B cell (primary cell): ENCODE measurements at regions not wholly inside any gene's neighbourhood (a gene's known extent, or its start where the extent isn't known, plus 50 kb on each side); places are given as distances from the start of the nearest gene placed in this dataset.

ENCODE experiments used
- ATAC-seq: fragments of 200-7000 bp; cut with Tn5 transposase; one replicate; pipeline ENCODE4 v1.10.0; 2021; ENCODE audit warnings: low read depth, mild to moderate bottlenecking, moderate number of reproducible peaks, moderate library complexity
- CTCF ChIA-PET: fragments of 350-600 bp; sonication (Branson Sonifier 250); formaldehyde crosslinking; loops from one replicate; lab custom pipeline; 2021; ENCODE audit warnings: antibody characterized with exemption, inconsistent platforms; lab: Charles Lee
- POLR2A ChIA-PET: fragments of 350-600 bp; sonication (Branson Sonifier 250); formaldehyde crosslinking; loops from one replicate; lab custom pipeline; 2021; ENCODE audit warnings: antibody characterized with exemption; lab: Charles Lee
- DNase-seq: peaks from one replicate; pipeline ENCODE4 v3.0.0; 2013
- H2AFZ ChIP-seq: 2 replicates; pipeline ENCODE4 v1.6.1; 2012; ENCODE audit warnings: mild to moderate bottlenecking, low read depth, low read length; ENCODE audit not compliant: insufficient read depth, poor library complexity, severe bottlenecking
- H3K27ac ChIP-seq, 2 donors: 1 replicate in 1 of 2; 2 replicates in 1 of 2; pipeline ENCODE4 v1.5.1; 2012 to 2013; ENCODE audit warnings: low read length in 2 of 2, mild to moderate bottlenecking in 2 of 2, moderate library complexity in 1 of 2
- H3K27me3 ChIP-seq, 4 experiments: fragments of 200-600 bp in 1 of 4; sonication (generic) in 1 of 4; replicated peaks in 1 of 4; 1 replicate in 2 of 4; 2 replicates in 2 of 4; pipeline versions ENCODE4 v1.6.1 to v1.7.0; 2013 to 2016; ENCODE audit warnings: low read length in 3 of 4, mild to moderate bottlenecking in 2 of 4, mixed read lengths in 1 of 4, moderate library complexity in 1 of 4; ENCODE audit not compliant: insufficient read depth in 4 of 4, control insufficient read depth in 3 of 4; ENCODE audit errors: control extremely low read depth in 1 of 4
- H3K36me3 ChIP-seq, 2 experiments: replicated peaks in 1 of 2; 1 replicate in 1 of 2; 2 replicates in 1 of 2; pipeline versions ENCODE4 v1.6.1 to v1.7.1; 2013; ENCODE audit warnings: low read length in 1 of 2; ENCODE audit not compliant: insufficient read depth in 2 of 2, control insufficient read depth in 1 of 2; ENCODE audit errors: control extremely low read depth in 1 of 2, extremely low read depth in 1 of 2
- H3K4me1 ChIP-seq, 2 donors: fragments of 200-600 bp in 1 of 2; sonication (generic) in 1 of 2; 1 replicate in 1 of 2; 2 replicates in 1 of 2; pipeline versions ENCODE4 v1.5.1 to v1.6.1; 2013 to 2017; ENCODE audit warnings: low read length in 2 of 2; ENCODE audit not compliant: control insufficient read depth in 2 of 2, insufficient read depth in 2 of 2
- H3K4me2 ChIP-seq: replicated peaks from 2 replicates; pipeline ENCODE3; 2012; ENCODE audit warnings: mild to moderate bottlenecking, low read depth, low read length; ENCODE audit not compliant: poor library complexity, severe bottlenecking
- H3K4me3 ChIP-seq, 5 experiments: fragments of 200-600 bp in 1 of 5; sonication (generic) in 1 of 5; 1 replicate in 3 of 5; 2 replicates in 2 of 5; pipeline versions ENCODE4 v1.5.1 to v1.7.0; 2011 to 2016; ENCODE audit warnings: low read length in 4 of 5, mild to moderate bottlenecking in 4 of 5, low read depth in 2 of 5, control low read depth in 1 of 5, moderate library complexity in 1 of 5; ENCODE audit not compliant: insufficient read depth in 1 of 5; ENCODE audit errors: control extremely low read depth in 1 of 5, extremely low read depth in 1 of 5
- H3K79me2 ChIP-seq: fragments of 200-600 bp; sonication (generic); one replicate; pipeline ENCODE4 v1.6.0; 2016; ENCODE audit warnings: low read length; ENCODE audit not compliant: control insufficient read depth, insufficient read depth
- H3K9ac ChIP-seq: fragments of 200-600 bp; sonication (generic); 2 replicates; pipeline ENCODE4 v1.6.1; 2017; ENCODE audit warnings: mild to moderate bottlenecking, low read length, moderate library complexity
- H3K9me3 ChIP-seq, 3 donors: one replicate each; pipeline versions ENCODE4 v1.6.1 to v1.7.1; 2013; ENCODE audit warnings: low read length in 2 of 3; ENCODE audit not compliant: control insufficient read depth in 2 of 3, insufficient read depth in 1 of 3; ENCODE audit errors: control extremely low read depth in 1 of 3
- H4K20me1 ChIP-seq: 2 replicates; pipeline ENCODE4 v1.6.0; 2012; ENCODE audit warnings: mild to moderate bottlenecking, low read length; ENCODE audit not compliant: insufficient read depth, control insufficient read depth, poor library complexity, severe bottlenecking
- H3K27ac Mint-ChIP-seq: one replicate; pipeline ENCODE4 v1.8.0; 2021; ENCODE audit warnings: mixed read lengths
- H3K27me3 Mint-ChIP-seq: one replicate; pipeline ENCODE4 v1.8.0; 2021; ENCODE audit warnings: mixed read lengths
- H3K4me1 Mint-ChIP-seq: one replicate; pipeline ENCODE4 v1.8.0; 2021; ENCODE audit warnings: mixed read lengths
- H3K4me3 Mint-ChIP-seq: one replicate; pipeline ENCODE4 v1.8.0; 2021; ENCODE audit warnings: mixed read lengths
- H3K9me3 Mint-ChIP-seq: one replicate; pipeline ENCODE4 v1.8.0; 2022; ENCODE audit warnings: mixed read lengths; ENCODE audit not compliant: insufficient read depth
- EZH2 ChIP-seq: IDR thresholded peaks from 2 replicates; pipeline ENCODE4 v1.6.1; 2012; ENCODE audit warnings: borderline replicate concordance, low read depth, mild to moderate bottlenecking, moderate library complexity, low read length; ENCODE audit not compliant: insufficient read depth, poor library complexity, severe bottlenecking
- WGBS: methylation state at CpG from one replicate; pipeline ENCODE4 v1.1.5; 2013; ENCODE audit warnings: missing lambda C conversion rate; ENCODE audit not compliant: insufficient coverage; 5-methylcytosine and 5-hydroxymethylcytosine counted together
- intact Hi-C: fragments of 100-400 bp; cut with micrococcal nuclease; formaldehyde crosslinking; loops from one replicate; pipeline ENCODE4 v1.10.0; 2022
- TF ChIP-seq, protein P1 (sequence below): fragments of 200-600 bp; IDR thresholded peaks from one replicate; pipeline ENCODE4 v1.8.0; 2022; ENCODE audit warnings: antibody characterized with exemption, mild to moderate bottlenecking

DNA sequence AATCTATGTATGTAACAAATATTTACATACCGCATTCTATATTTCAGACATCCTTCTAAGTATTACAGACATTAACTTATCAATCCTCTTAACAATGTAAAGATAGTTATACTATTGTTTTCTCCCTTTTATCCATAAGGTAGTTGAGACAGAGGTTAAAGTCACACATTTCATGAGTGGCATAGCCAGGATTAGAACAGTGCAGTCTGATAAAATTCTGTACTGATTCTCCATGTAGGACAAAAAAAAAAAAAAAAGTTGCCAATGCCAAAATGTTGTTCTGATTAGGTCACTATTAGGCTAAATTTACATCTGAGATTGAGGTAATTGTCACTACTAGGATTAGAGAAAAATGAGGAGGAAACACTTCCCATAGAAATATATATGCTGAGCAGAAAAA lies 629.2 kb downstream of the OTOL1 start:
- H3K4me2 ChIP-seq: no peak overlapping the region
- POLR2A ChIA-PET: no interaction called here

GRCh38 chr3:162130582-162130981 lies 634.0 kb downstream of the OTOL1 start:
- H3K9ac ChIP-seq: no peak overlapping the region
- ChIA-PET POLR2A (no interaction called here), CTCF (no interaction called here)
- no peaks in the 10 kb centered on the region for H3K27me3 Mint-ChIP-seq
- H3K27me3 ChIP-seq: no peaks in the 10 kb centered on the region
- no peak overlapping the region for H3K4me2 ChIP-seq
- intact Hi-C loops: no loop called here
- no peaks in the 10 kb centered on the region for H3K36me3 ChIP-seq
- ATAC-seq: no peak
- H3K4me1 Mint-ChIP-seq: no peaks in the 10 kb centered on the region
- H3K9me3 ChIP-seq: no peaks in the 10 kb centered on the region
- no peak for DNase-seq
- WGBS: 100% methylated on average over 2 of the region's 3 CpGs
- no peak overlapping the region for H3K27ac ChIP-seq
- no peaks in the 10 kb centered on the region for H3K4me1 ChIP-seq
- H3K4me3 ChIP-seq: no peak overlapping the region
- no peak overlapping the region for H3K4me3 Mint-ChIP-seq
- H3K79me2 ChIP-seq: no peaks in the 10 kb centered on the region
- no peak for TF ChIP-seq EZH2
- TF ChIP-seq, protein P1, sequence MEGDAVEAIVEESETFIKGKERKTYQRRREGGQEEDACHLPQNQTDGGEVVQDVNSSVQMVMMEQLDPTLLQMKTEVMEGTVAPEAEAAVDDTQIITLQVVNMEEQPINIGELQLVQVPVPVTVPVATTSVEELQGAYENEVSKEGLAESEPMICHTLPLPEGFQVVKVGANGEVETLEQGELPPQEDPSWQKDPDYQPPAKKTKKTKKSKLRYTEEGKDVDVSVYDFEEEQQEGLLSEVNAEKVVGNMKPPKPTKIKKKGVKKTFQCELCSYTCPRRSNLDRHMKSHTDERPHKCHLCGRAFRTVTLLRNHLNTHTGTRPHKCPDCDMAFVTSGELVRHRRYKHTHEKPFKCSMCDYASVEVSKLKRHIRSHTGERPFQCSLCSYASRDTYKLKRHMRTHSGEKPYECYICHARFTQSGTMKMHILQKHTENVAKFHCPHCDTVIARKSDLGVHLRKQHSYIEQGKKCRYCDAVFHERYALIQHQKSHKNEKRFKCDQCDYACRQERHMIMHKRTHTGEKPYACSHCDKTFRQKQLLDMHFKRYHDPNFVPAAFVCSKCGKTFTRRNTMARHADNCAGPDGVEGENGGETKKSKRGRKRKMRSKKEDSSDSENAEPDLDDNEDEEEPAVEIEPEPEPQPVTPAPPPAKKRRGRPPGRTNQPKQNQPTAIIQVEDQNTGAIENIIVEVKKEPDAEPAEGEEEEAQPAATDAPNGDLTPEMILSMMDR: no peak
- H2AFZ ChIP-seq: no peak overlapping the region
- peaks cover 2% of the 10 kb centered on the region for H3K9me3 Mint-ChIP-seq
- no peak overlapping the region for H3K27ac Mint-ChIP-seq
- no peaks in the 10 kb centered on the region for H4K20me1 ChIP-seq

More for the DNA sequence above, 629.2 kb downstream of the OTOL1 start:
- H3K27me3 Mint-ChIP-seq: no peaks in the 10 kb centered on the region
- intact Hi-C loops: no loop called here
- no peaks in the 10 kb centered on the region for H3K27me3 ChIP-seq
- H3K36me3 ChIP-seq: no peaks in the 10 kb centered on the region
- H3K4me1 Mint-ChIP-seq: no peaks in the 10 kb centered on the region
- H4K20me1 ChIP-seq: no peaks in the 10 kb centered on the region
- H2AFZ ChIP-seq: no peak overlapping the region
- ATAC-seq (no peak), DNase-seq (no peak)
- H3K79me2 ChIP-seq: no peaks in the 10 kb centered on the region
- no peaks in the 10 kb centered on the region for H3K4me1 ChIP-seq
- no peak overlapping the region for H3K4me3 ChIP-seq
- no peak overlapping the region for H3K27ac ChIP-seq
- WGBS: no CpG with 5 or more reads among the region's 1 CpG
- no peak for TF ChIP-seq EZH2
- TF ChIP-seq, protein P1: no peak
- no peak overlapping the region for H3K4me3 Mint-ChIP-seq
- no peak overlapping the region for H3K9ac ChIP-seq
- peaks cover 0 to 4% (median 0%) of the 10 kb centered on the region in 3 donors for H3K9me3 ChIP-seq
- H3K9me3 Mint-ChIP-seq: peaks cover 4% of the 10 kb centered on the region
- no peak overlapping the region for H3K27ac Mint-ChIP-seq
- CTCF ChIA-PET: no interaction called here
